Astrocyte of the cerebellum (primary cell): ENCODE measurements at regions not wholly inside any gene's neighbourhood (a gene's known extent, or its start where the extent isn't known, plus 50 kb on each side); places are given as distances from the start of the nearest gene placed in this dataset.

Experiments used
- DNase-seq: peaks from one replicate; pipeline ENCODE4 v3.0.0-alpha.2; 2011; ENCODE audit warnings: low read depth
- H3K4me3 ChIP-seq: 2 replicates; pipeline ENCODE4 v1.5.1; 2011; ENCODE audit warnings: mild to moderate bottlenecking, low read depth, low read length, moderate library complexity
- CTCF ChIP-seq: IDR thresholded peaks from 2 replicates; pipeline ENCODE4 v1.5.1; 2012; ENCODE audit warnings: low read length, low read depth, moderate library complexity, mild to moderate bottlenecking; ENCODE audit errors: missing control alignments
- in situ Hi-C: cut with HindIII; loops from 2 replicates; pipeline ENCODE4 v1.10.0; 2017; ENCODE audit warnings: low sequenced_read_pairs

GRCh38 chr11:122062763-122063162 lies 53.3 kb downstream of the BLID start:
- in situ Hi-C loops = no loop called here
- H3K4me3 ChIP-seq = no peak overlapping the region
- no peak for TF ChIP-seq CTCF
- no peak for DNase-seq

DNA sequence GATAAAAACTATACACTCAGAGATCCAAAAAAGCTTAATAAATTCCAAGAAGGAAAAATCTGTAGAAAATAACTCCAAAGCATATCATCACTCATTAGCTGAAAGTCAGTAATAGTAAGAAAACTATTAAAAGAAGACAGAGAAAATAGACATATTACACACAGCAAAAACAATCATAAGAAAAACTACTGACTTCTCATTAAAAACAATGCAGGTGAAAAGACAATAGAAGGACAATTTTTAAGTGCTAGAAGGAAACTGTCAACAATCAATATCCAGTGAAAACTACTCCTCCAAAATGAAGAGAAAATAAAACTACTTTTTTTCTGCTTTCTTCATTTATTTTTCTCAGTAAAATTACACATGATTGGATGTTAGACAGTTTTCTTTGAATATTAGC lies 56.5 kb downstream of the BLID start:
- no peak for TF ChIP-seq CTCF
- no peak for DNase-seq
- no peak overlapping the region for H3K4me3 ChIP-seq
- in situ Hi-C loops = no loop called here

- in situ Hi-C loops = no loop called here
- no peak for TF ChIP-seq CTCF
- DNase-seq = no peak
- no peak overlapping the region for H3K4me3 ChIP-seq
Measured at GRCh38 chr11:122050021-122050690, 65.9 kb downstream of the BLID start.

DNA sequence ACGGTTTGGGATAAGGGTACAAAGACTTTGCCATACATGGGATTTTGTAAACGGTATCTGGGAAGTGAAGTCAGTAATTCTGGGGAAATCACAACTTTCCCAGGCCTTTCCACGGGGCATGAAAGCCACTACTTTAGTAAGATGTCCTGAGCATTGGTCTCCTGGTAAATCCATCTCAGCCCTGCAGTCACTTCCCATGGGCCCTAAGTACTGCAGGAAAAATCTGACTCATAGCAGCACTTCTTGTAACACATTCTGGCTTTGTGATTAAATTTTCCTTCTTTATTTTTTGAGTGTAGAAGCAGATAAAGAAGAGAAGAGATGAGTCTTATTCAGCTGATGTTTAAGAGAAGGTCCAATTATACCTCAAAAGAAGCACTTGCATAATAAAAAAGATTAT lies 67.6 kb downstream of the BLID start:
- no peak overlapping the region for H3K4me3 ChIP-seq
- DNase-seq = no peak
- TF ChIP-seq CTCF = no peak
- in situ Hi-C loops = no loop called here

GRCh38 chr11:122046846-122047245 lies 69.2 kb downstream of the BLID start:
- in situ Hi-C loops = no loop called here
- TF ChIP-seq CTCF = no peak
- no peak for DNase-seq
- H3K4me3 ChIP-seq = no peak overlapping the region

GRCh38 chr11:122046438-122046837 lies 69.6 kb downstream of the BLID start:
- no peak for TF ChIP-seq CTCF
- H3K4me3 ChIP-seq = no peak overlapping the region
- DNase-seq = no peak
- in situ Hi-C loops = no loop called here
